ENCODE measurements at regions not wholly inside any gene's neighbourhood (a gene's known extent, or its start where the extent isn't known, plus 50 kb on each side); places are given as distances from the start of the nearest gene placed in this dataset.

DNA sequence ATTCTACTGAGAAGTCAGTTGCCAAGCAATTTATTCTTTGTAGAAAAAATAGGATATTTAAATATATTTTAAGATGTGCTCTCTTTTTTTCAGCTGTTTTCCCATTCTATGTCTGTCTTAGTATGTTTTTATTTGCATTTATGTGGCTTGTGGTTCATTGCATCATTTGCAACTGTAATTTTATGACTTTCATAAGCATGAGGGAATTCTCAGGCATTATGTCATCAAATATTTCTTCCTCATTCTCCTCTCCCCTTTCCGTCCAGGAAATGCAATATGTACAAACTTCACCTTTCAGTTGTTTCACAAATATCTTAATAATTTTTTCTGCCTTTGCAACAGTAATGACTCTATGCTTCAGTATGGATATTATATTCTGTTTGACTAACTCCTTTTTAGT is 560.2 kb upstream of the LRATD1 start:
- TF ChIP-seq, protein P1, sequence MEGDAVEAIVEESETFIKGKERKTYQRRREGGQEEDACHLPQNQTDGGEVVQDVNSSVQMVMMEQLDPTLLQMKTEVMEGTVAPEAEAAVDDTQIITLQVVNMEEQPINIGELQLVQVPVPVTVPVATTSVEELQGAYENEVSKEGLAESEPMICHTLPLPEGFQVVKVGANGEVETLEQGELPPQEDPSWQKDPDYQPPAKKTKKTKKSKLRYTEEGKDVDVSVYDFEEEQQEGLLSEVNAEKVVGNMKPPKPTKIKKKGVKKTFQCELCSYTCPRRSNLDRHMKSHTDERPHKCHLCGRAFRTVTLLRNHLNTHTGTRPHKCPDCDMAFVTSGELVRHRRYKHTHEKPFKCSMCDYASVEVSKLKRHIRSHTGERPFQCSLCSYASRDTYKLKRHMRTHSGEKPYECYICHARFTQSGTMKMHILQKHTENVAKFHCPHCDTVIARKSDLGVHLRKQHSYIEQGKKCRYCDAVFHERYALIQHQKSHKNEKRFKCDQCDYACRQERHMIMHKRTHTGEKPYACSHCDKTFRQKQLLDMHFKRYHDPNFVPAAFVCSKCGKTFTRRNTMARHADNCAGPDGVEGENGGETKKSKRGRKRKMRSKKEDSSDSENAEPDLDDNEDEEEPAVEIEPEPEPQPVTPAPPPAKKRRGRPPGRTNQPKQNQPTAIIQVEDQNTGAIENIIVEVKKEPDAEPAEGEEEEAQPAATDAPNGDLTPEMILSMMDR (IDR thresholded peaks at IDR 0.05; ENCODE audit: low read length): no peak
- TF ChIP-seq EZH2 (optimal IDR thresholded peaks at IDR 0.05; ENCODE audit: low read depth, low read length): no peak
